BLaER1 treated with 17β-estradiol and CSF1 and Interleukin-3, amounts not matched to agents 10 nM and 100 nM (cell line): ENCODE measurements at regions not wholly inside any gene's neighbourhood (a gene's known extent, or its start where the extent isn't known, plus 50 kb on each side); places are given as distances from the start of the nearest gene placed in this dataset.

ENCODE experiments used
- H3K27ac ChIP-seq, 11 experiments: shearing (Covaris generic); formaldehyde crosslinking; 2 replicates each; pipeline ENCODE4 v1.8.1; 2022
- H3K27me3 ChIP-seq, 11 experiments: shearing (Covaris generic); formaldehyde crosslinking; 2 replicates each; pipeline ENCODE4 v1.8.1; 2022
- H3K36me3 ChIP-seq, 11 experiments: shearing (Covaris generic); formaldehyde crosslinking; 2 replicates each; pipeline ENCODE4 v1.8.1; 2022
- H3K4me1 ChIP-seq, 10 experiments: shearing (Covaris generic); formaldehyde crosslinking; 2 replicates each; pipeline ENCODE4 v1.8.1; 2022
- H3K4me2 ChIP-seq, 11 experiments: shearing (Covaris generic); formaldehyde crosslinking; 2 replicates each; pipeline ENCODE4 v1.8.1; 2022
- H3K4me3 ChIP-seq, 10 experiments: shearing (Covaris generic); formaldehyde crosslinking; 2 replicates each; pipeline ENCODE4 v1.8.1; 2022
- H3K9ac ChIP-seq, 11 experiments: shearing (Covaris generic); formaldehyde crosslinking; 2 replicates each; pipeline ENCODE4 v1.8.1; 2022
- H3K9me3 ChIP-seq, 11 experiments: shearing (Covaris generic); formaldehyde crosslinking; replicated peaks in 1 of 11; 2 replicates each; pipeline ENCODE4 v1.8.1; 2022
- H4K20me1 ChIP-seq, 11 experiments: shearing (Covaris generic); formaldehyde crosslinking; 2 replicates each; pipeline ENCODE4 v1.8.1; 2022
- Cebpa-rat ChIP-seq, 11 experiments: shearing (Covaris generic); IDR thresholded peaks; 2 replicates each; pipeline ENCODE4 v1.8.1; 2022

GRCh38 chr20:50378170-50379000 is 131.8 kb upstream of the PTPN1 start:
- no peak overlapping the region; a peak in 1 of 22 replicates for H3K27ac ChIP-seq

DNA sequence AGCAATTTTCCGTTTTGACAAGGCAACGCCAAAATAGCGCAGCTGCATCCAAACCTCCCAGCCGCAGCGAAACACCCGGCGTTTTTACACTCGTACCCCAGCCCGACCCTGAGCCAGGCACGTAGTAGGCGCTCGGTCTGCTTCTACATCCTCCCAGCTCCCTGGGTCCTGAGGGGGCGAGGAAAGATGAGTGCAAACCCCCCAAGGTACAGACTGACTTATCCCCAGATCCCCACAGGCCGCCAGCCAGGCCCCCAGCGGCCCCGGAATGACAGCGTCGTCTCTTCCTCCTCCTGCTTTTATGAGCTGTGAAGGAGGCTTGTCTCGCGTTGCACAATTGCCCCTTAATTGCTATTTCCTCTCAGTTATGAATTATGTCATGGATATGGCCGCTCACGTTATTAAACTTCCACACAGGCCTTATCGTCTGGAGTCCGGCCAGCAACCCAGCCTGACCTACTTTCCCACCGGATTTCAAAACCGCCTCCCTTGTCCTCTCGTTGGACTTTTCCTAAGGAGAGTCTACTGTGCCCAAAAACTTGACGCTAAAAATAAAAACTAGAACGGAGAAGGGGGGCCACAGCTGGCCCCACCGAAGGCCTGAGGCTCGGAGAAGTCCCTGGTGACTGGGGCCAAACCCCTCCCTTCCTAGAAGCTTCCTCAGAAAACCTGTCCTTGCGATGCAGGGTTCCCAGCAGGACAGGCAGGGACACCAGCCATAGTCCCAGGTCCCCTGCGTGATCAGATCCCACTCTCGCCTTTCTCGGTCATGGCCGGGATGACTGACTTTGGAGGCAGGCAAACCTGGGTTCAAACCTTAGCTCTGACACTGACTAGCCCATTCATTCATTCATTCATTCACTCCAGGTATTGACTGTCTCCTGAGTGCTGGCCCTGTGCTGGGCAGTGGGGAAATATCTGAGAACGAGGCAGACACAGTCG is 130.9 kb upstream of the PTPN1 start:
- Histone ChIP-seq H3K4me2 (peak overlapping the region in 10 of 11 experiments; percentile 31 to 67 (median 44); a peak in 16 of 22 replicates), H3K27ac (peak overlapping the region in 3 of 11 experiments; percentile 4 to 29 (median 17); a peak in 7 of 22 replicates)

More at GRCh38 chr20:50378170-50379000, 131.8 kb upstream of the PTPN1 start:
- H3K4me1 ChIP-seq, result peaks cover 45 to 72% (median 61%) of the 10 kb centered on the region in 10 experiments
- H3K27me3 ChIP-seq, result no peaks in the 10 kb centered on the region
- no peak overlapping the region for H3K4me3 ChIP-seq
- no peak for TF ChIP-seq Cebpa-rat (IDR thresholded peaks at IDR 0.05)
- no peaks in the 10 kb centered on the region for H3K9me3 ChIP-seq
- H3K36me3 ChIP-seq, result no peaks in the 10 kb centered on the region
- H3K4me2 ChIP-seq, result peak overlapping the region in 8 of 11 experiments; percentile 32 to 67 (median 44); a peak in 15 of 22 replicates
- H3K9ac ChIP-seq, result 0 out of 22 replicates have a peak overlapping the region, but pooled peaks of 1 of the 11 experiments have one; percentile 27
- H4K20me1 ChIP-seq, result no peaks in the 10 kb centered on the region

DNA sequence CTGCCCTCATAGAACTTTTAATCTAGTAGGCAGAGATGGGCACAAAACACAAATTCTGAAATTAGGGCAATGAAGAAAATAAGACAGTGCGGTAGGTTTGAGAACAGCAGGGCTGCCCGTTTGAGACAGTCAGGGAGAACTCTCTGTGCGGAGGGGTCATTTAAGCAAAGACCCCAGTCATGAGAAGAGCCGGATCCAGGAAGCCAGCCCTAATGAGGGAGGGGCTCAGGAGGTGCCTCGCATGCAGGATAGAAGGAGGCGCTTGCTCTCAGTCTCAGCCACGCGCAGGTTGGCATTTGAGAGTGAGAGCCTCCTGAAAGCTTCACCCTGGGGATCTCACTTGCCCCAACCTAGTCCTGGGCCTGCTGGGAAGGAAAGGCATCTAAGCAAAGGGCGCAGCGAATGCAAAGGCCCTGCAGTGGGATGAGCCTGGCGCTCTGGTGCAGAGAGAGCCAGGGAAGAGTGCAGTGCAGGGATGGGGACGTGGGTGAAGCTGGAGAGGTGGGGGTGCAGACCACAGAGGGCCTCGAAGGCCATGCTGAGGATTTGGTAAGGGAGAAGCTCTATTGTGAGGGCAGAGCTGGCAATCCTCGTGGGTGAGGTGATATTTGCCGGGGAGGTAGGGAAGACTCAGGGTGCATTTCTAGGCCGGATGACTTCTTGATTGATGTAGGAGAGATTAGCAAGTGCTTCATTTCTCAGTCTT is 130.0 kb upstream of the PTPN1 start:
- TF ChIP-seq Cebpa-rat (IDR thresholded peaks at IDR 0.05), result no peak
- no peaks in the 10 kb centered on the region for H3K27me3 ChIP-seq
- H4K20me1 ChIP-seq, result no peaks in the 10 kb centered on the region
- H3K36me3 ChIP-seq, result no peaks in the 10 kb centered on the region
- no peak overlapping the region for H3K4me3 ChIP-seq
- H3K4me1 ChIP-seq, result peaks cover 59 to 84% (median 73%) of the 10 kb centered on the region in 10 experiments
- peak overlapping the region in 3 of 11 experiments; percentile 4 to 29 (median 25); a peak in 5 of 22 replicates for H3K27ac ChIP-seq
- H3K9ac ChIP-seq, result peak overlapping the region in 1 of 11 experiments; percentile 1; a peak in 1 of 22 replicates
- H3K4me2 ChIP-seq, result peak overlapping the region; percentile 2 to 77 (median 63); a peak in 16 of 22 replicates
- H3K9me3 ChIP-seq, result no peaks in the 10 kb centered on the region

More for the DNA sequence above, 130.9 kb upstream of the PTPN1 start:
- no peaks in the 10 kb centered on the region for H4K20me1 ChIP-seq
- H3K4me3 ChIP-seq, result no peak overlapping the region
- no peaks in the 10 kb centered on the region for H3K9me3 ChIP-seq
- H3K9ac ChIP-seq, result peak overlapping the region in 3 of 11 experiments; percentile 1 to 27 (median 2); a peak in 3 of 22 replicates
- peak in 3 of 11 experiments; percentile 21 to 33 (median 23); a peak in 3 of 22 replicates for TF ChIP-seq Cebpa-rat (IDR thresholded peaks at IDR 0.05)
- no peaks in the 10 kb centered on the region for H3K36me3 ChIP-seq
- H3K27me3 ChIP-seq, result no peaks in the 10 kb centered on the region
- peaks cover 51 to 81% (median 68%) of the 10 kb centered on the region in 10 experiments for H3K4me1 ChIP-seq

- Histone ChIP-seq H3K4me3 (no peak overlapping the region), H4K20me1 (no peaks in the 10 kb centered on the region), H3K9me3 (no peaks in the 10 kb centered on the region), H3K4me1 (peaks cover 64 to 87% (median 76%) of the 10 kb centered on the region in 10 experiments), H3K27me3 (no peaks in the 10 kb centered on the region), H3K4me2 (peak overlapping the region in 10 of 11 experiments; percentile 2 to 77 (median 63); a peak in 17 of 22 replicates), H3K36me3 (no peaks in the 10 kb centered on the region), H3K27ac (0 out of 22 replicates have a peak overlapping the region, but pooled peaks of 1 of the 11 experiments have one; percentile 25), H3K9ac (no peak overlapping the region)
- no peak for TF ChIP-seq Cebpa-rat (IDR thresholded peaks at IDR 0.05)
Measured at GRCh38 chr20:50380697-50381040, 129.5 kb upstream of the PTPN1 start.

DNA sequence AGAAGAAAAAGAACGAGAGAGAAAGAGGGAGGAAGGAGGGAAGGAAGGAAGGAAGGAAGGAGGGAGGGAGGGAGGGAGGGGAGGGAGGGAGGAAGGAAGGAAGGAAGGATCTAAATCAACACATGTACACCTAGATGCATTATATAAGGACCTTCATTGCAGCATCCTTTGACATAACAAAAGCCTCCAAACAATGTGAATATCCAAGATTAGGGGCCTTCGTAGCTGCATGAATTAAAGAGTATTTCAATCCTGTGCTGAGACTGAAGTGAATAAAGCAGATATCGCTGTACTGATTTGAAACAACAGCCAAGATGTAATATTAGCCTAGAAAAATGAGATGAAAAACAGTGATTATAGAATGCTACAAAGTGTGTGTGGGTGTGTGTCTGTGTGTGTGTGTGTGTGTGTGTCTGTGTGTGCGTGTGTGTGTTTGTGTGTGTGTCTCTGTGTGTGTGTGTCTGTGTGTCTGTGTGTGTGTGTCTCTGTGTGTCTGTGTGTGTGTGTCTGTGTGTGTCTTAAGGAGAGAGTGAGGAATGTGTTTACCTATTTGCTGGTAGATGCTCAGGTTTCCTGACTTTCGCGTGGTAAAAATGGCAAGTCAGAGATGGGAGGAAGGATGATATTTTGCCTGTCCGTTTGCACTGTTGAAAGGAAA is 129.0 kb upstream of the PTPN1 start:
- TF ChIP-seq Cebpa-rat (IDR thresholded peaks at IDR 0.05), result no peak
- peak overlapping the region in 1 of 11 experiments; percentile 52; a peak in 1 of 22 replicates for H3K9ac ChIP-seq
- peaks cover 70 to 92% (median 82%) of the 10 kb centered on the region in 10 experiments for H3K4me1 ChIP-seq
- H3K27ac ChIP-seq, result peak overlapping the region in 4 of 11 experiments; percentile 54 to 74 (median 64); a peak in 7 of 22 replicates
- no peaks in the 10 kb centered on the region for H3K27me3 ChIP-seq
- H3K9me3 ChIP-seq, result no peaks in the 10 kb centered on the region
- H4K20me1 ChIP-seq, result no peaks in the 10 kb centered on the region
- H3K4me2 ChIP-seq, result peak overlapping the region; percentile 50 to 81 (median 69)
- no peak overlapping the region for H3K4me3 ChIP-seq
- no peaks in the 10 kb centered on the region for H3K36me3 ChIP-seq

DNA sequence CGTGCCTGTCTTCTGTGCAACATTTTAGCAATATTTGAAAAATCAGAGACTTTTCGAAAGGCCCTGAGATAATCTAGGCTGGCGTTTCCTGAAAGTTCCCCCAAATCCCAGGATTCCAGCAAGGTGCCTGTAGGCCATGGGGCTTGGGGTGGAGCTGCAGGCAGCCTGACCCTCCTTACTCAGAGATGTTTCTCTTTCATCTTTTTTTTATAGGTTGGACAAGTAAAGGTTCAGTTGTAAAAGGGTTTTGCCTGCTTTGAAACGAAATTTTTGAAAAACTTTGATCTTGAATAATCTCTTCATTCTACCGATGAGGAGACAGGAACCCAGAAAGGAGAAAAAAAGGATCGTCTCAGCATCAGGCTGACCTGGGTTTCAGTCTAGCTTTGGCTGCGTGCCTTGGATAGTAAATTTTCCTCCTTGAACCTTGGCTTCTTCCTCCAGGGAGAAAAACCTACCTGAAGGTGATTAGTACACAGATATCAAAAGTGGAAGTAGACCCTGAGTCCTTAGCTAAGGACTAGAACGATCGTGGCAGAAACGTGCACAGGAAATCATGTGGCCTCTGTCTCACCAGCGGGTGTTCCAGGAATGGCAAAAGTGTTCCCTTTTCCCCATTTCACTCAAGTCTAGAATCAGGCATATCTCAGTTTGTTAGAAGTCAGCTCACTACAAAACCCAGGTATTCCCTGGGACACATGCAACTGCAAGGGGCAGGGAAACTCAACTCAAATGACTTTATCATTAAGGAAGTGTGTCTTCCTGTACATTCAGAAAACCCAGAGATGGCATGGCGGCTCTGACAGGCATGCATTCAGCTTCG is 128.2 kb upstream of the PTPN1 start:
- Histone ChIP-seq H3K36me3 (no peaks in the 10 kb centered on the region), H3K27me3 (no peaks in the 10 kb centered on the region), H3K27ac (peak overlapping the region; percentile 4 to 74 (median 57); a peak in 17 of 22 replicates), H3K9ac (peak overlapping the region in 6 of 11 experiments; percentile 4 to 52 (median 18); a peak in 9 of 22 replicates), H3K9me3 (no peaks in the 10 kb centered on the region), H3K4me2 (peak overlapping the region; percentile 50 to 81 (median 69)), H3K4me3 (no peak overlapping the region; a peak in 1 of 20 replicates), H4K20me1 (no peaks in the 10 kb centered on the region), H3K4me1 (peaks cover 70 to 93% (median 82%) of the 10 kb centered on the region in 10 experiments)
- TF ChIP-seq Cebpa-rat (IDR thresholded peaks at IDR 0.05), result no peak
